GM12864 (cell line): ENCODE measurements at regions not wholly inside any gene's neighbourhood (a gene's known extent, or its start where the extent isn't known, plus 50 kb on each side); places are given as distances from the start of the nearest gene placed in this dataset.

Experiments
- DNase-seq: peaks from one replicate; pipeline ENCODE4 v3.0.0-alpha.2; 2011; ENCODE audit warnings: low read depth
- H3K4me3 ChIP-seq: 2 replicates; pipeline ENCODE4 v1.5.1; 2011; ENCODE audit warnings: mild to moderate bottlenecking, low read depth, low read length, control low read depth
- CTCF ChIP-seq: IDR thresholded peaks from 2 replicates; pipeline ENCODE4 v1.5.1; 2011; ENCODE audit warnings: low read depth, mild to moderate bottlenecking, moderate library complexity, low read length, control low read depth, inconsistent platforms; ENCODE audit errors: missing control alignments

- DNase-seq, result no peak
- TF ChIP-seq CTCF, result no peak
- no peak overlapping the region for H3K4me3 ChIP-seq
Observed at GRCh38 chr2:8527676-8528075, 154.2 kb upstream of the ID2 start.

- H3K4me3 ChIP-seq, result no peak overlapping the region
- no peak for TF ChIP-seq CTCF
- DNase-seq, result no peak
Observed at GRCh38 chr2:8528863-8529262, 153.0 kb upstream of the ID2 start.

- TF ChIP-seq CTCF, result no peak
- no peak overlapping the region for H3K4me3 ChIP-seq
- no peak for DNase-seq
Observed at GRCh38 chr2:8529706-8530277, 152.1 kb upstream of the ID2 start.

GRCh38 chr2:8531481-8531880 lies 150.4 kb upstream of the ID2 start:
- no peak overlapping the region for H3K4me3 ChIP-seq
- DNase-seq, result no peak
- no peak for TF ChIP-seq CTCF

- TF ChIP-seq CTCF, result no peak
- DNase-seq, result no peak
- no peak overlapping the region for H3K4me3 ChIP-seq
Observed at GRCh38 chr2:8532438-8532837, 149.4 kb upstream of the ID2 start.

GRCh38 chr2:8533923-8534322 lies 147.9 kb upstream of the ID2 start:
- no peak for DNase-seq
- no peak for TF ChIP-seq CTCF
- no peak overlapping the region for H3K4me3 ChIP-seq

GRCh38 chr2:8534386-8534728 lies 147.5 kb upstream of the ID2 start:
- no peak for TF ChIP-seq CTCF
- no peak for DNase-seq
- H3K4me3 ChIP-seq, result no peak overlapping the region
